DMS114 treated with DMSO at 0.1 percent for 48 hours (cell line): ENCODE measurements at regions not wholly inside any gene's neighbourhood (a gene's known extent, or its start where the extent isn't known, plus 50 kb on each side); places are given as distances from the start of the nearest gene placed in this dataset.

Source experiments
- DNase-seq: peaks from one replicate; lab custom pipeline; 2025; ENCODE audit not compliant: unreplicated experiment; lab: John Stamatoyannopoulos, UW

DNA sequence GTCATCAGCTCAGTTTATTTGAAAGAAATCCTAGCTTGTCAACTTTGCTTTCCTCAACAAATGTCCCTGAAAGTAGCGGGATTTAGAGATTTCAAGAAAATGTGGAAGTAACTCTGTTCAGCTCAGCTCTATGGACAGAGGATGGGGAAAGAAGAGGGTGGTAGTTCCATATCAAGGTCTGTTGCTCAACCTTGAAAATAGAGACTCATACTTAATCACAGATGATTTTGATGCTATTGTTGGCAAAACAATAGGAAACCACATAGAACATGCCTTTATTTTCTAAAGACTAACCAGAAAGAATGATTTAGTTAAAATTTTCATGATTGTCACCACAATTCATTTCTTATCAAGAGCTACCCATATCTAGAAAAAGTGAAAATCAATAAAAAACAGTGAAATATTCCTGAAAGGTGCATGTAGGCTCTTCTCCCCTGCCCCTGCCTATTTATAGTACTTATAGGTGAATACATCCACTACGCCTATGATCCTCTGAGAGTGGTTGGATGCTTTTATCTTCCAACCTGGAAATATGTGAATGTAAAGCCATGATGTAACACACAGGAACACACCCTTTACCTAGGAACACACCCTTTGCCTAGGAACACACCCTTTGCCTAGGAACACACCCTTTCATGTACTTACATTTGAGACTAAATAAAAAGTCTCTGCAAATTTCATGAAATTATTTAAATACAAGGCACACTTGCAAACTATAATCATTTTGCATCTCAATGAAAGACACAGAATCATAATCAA, 65.8 kb downstream of the ETAA1 start:
- no peak for DNase-seq

DNA sequence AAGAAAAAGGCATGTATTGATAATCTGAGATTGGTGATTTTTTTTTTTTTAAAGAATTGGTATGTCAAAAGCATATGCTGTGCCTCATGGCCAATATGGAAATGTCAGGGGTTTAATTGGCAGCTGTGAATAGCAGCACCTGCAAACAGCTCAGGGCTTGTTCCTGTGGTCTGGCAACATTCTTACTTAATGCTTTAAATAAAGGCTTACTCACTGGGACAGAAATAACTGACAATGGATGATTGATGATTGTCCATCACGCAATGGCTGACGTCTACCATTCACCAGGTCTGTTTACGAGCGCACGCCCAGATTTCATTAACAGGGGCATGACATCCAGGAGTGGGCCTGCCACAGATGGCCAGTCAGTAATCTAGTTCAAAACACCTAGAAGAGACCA, 66.7 kb downstream of the ETAA1 start:
- DNase-seq: no peak

DNA sequence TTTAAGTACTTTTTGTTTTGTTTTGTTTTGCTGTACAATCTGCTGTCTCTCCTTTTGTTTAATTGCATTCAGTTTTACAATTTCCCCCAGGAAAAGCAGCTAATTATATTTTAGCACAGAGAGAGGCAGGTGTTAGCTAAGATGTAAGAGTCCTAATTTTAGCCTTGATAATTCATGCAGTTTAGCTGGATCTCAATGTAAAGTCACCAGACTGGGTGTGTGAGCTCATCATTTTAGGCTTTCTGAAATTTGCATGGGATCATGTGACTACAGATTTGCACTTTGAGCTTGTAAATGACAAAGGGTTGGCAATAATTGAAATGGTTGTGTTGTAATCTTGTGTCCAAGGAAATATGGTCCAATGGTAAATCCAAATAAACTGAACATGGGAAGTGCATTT, 68.5 kb downstream of the ETAA1 start:
- DNase-seq: no peak

DNA sequence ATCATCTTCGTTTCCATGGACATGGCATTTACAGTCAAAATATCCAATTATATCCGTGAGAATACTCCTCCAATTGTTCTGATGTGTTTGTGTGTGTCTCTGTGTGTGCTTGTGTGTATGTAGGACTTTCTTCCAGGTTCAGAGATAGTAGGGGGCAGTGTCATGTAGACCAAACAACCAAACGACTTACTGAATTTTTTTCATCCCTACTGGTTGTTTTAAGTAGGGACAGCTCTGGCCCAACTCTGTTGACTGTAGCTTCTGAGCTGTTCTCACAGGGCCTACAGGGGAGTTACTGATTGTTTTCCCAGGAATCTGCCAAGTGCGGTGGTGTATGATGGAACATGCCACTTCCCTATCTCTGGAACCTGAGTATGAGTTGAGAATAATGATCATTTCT, 69.6 kb downstream of the ETAA1 start:
- no peak for DNase-seq

DNA sequence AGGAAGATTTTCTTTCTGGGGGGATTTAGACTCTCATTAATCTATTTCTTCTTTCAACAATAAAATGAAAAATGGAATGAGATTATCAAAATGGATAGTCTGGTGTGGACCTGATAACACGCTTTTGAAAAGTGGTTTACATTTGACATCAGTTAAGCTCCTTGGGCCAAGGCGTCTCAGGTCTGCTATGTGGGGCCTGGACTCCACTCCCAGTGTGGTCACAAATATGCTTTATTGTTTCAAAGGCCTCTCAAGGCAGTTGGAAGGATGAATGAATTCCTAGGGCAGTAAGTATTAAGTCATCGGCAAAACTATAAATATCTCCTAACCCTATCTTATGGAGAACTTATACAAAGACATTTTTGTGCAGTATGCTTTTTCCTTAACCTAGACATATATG, 74.5 kb downstream of the ETAA1 start:
- no peak for DNase-seq

DNA sequence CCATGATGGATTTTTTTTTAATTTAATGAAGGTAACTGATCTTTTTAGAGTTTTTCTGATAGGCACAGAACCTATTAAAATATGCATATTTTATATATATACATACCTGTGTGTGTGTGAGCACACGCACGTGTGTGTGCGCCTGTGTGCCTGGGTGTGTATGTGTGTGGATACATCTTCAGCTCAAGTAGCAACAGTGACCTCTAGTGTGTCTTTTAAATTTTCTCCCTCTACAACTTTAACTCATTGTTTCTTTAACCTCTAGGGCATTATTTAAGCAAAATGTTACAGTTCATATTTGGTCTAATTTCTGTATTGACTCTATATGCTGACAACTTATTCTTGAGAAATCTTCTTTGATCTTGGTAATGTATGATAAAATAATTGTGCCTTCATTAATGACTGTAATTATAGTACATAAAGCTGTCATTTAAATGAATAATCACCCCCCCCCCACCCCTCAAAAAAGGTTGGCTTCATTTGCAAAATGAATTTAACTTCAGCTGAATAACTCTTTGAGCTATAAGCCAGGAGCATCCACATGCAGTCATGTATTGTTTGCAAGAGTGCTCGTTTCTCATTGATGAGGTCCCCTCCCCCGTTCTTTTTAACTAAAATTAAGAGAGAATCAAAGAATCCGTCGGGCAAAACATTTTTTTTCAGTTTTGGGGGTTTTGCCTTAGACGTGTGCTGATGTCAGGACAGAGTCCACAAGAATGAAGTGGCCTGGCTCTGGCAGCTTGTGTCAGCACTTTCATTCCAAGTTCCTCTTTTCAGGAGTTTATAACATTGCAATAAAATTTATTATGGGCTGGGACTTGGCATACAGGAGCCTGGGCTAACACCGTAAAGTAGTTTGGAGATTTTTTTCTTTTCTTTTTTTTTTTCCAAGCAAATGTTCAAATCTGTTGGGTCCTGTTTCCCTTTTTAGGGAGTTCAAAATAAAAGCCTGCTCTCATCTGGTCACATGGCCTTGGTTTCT, 80.0 kb downstream of the ETAA1 start:
- peak; percentile 67 for DNase-seq

DNA sequence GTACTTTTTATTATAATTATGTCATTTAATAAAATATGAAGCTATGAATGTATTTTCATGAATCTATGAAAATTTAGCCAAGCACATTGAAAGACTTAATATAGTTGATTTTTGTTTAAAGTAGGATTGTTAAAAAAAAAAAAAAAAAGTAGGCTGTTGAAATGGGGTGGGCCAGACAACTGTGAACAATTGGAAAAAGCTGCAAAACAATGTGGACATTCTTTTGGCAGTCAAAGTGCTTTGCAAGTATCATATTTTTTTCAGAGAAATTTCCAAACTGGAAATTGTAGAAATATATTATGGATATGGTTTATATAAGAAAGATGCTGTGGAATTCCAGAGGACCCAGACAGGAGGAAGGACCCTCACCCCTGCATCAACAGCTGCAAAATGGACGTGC, 82.1 kb downstream of the ETAA1 start:
- no peak for DNase-seq

DNA sequence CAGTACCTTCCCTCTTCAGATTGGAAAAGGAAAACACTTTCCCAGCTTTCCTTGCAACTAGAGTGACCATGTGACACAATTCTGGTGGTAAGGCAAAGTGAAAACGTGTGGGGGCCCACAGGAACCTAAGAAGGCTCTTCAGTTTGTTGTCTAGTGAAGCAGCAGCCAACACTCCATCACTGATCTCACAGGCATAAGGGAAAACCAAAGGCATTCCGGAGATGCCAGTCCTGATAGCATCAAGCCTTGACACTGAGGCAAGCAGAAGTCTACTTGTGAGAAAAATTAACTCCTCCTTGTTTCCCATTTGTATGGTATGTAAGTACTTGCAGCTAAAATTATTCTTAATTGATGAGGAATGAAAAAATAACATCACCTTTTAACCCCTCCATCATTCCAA, 88.3 kb downstream of the ETAA1 start:
- no peak for DNase-seq

DNA sequence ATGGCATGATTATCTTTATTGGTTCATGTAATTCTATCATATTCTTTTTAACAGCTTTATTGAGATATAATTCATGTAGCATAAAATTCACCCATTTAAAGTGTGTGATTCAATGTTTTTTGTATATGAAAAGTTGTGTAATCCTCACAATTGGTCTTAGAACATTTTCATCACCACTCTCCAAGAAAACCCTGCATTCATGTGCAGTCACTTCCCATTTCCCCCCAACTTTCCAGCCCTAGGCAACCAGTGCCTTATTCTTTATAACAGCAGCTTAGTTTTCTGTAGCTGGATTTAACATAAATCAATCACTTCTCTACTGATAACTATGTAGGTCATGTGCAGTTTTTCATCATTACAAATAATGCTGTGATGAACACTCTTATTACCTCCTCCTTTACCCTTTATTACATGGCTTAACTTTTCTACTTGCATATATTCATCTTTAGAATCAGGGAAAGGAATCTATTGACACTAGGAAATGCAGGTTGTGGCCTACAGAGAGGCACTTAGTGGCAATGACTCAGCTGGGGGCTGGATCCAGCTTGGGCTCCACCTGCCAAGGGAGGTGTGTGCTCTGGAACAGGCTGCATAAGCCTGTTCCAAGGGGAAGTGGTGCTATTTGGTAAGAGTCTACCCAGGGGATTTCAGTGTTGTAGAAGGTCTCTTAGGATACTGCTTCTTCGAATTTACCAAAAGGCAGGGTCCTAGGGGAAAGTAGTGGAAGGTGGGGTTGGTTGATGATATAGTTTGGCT, 89.1 kb downstream of the ETAA1 start:
- DNase-seq: no peak

DNA sequence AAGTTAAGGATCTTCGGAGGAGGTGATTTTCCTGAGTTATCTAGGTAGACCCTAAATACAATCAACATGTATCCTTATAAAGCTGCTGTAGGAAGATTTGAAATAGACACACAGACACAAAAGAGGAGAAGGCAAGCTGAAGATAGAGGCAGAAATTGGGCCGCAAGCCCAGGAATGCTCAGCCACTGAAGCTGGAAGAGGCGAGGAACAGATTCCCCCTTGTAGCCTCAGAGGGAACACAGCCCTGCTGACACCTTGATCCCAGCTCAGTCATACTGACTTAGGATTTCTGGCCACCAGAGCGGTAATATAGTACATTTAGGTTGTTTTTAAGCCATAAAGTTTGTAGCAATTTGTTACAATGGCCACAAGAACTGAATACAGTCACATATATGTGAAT, 90.9 kb downstream of the ETAA1 start:
- DNase-seq: no peak

DNA sequence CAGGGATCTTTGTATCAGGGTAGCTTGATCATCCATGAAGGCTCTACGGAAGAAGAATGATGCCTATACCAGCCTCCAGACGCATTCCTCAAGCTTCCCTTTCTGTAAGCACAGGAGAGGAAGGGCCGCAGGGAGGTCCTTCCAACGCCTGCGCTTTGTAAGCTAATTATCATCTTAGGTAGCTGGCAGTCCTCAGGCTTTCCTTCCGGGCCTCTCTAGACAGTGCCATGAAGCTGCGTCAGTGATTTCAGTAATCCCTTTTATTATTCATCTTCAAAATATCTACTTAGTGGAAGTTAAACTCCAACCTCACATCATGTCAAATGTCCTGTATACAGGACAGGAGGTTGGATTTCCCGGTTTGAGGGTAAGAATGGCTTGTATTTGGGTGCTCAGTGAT, 92.3 kb downstream of the ETAA1 start:
- DNase-seq: no peak

DNA sequence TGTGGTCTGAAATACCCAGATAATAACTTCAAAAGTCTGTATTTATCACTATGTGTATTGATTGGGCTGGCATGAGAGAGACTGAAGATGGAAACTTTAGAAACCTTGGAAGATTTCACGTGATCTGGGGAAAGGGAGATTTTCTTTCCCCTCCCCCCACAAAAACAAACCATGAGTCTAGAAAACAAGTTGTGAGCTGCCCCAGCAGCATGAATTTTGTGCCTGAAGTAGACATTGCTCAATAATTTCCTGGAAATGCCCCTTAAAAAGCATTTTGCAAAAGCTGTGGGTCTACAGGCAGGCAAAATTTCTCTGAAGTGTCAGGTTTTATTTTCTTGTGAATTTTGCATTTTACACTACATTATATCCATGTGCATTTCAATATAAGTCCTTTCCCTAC, 101.8 kb downstream of the ETAA1 start:
- DNase-seq: no peak

DNA sequence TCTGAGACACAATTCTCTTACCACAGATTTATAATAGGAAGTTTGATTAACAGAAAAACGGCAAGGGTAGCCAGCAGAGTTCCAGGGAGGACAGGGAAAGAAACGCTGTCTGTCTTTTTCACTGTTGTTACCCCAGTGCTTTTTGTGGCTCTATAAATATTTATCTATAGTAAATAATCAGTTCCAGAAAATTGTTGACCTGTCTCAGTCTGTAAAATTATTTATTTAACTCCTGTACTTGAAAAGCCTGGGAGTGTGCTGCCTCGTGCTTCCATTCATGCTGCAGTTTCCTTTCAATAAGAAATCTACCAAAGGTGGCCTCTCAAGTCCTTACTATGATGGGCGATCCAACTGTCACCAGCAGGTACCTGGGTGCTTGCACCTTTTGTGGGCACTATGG, 102.9 kb downstream of the ETAA1 start:
- no peak for DNase-seq

DNA sequence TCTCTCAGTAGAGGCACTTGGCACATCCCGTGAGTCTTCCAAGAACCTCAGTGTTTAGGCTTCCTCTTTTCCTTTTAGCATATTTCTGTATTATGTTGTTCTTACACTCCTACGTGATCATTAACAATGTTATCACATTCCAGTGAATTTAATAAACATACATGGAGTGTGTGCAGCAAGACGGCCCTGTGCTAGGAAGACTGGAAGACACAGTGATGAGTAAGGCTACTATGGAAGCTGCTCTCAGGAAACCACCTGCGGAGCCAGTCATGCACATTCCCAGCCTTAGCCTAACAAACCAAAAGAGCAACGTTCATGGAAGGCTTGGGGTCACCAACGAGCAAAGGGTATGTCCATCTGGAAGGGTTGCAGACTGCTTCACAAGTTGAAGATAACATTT, 103.4 kb downstream of the ETAA1 start:
- no peak for DNase-seq

DNA sequence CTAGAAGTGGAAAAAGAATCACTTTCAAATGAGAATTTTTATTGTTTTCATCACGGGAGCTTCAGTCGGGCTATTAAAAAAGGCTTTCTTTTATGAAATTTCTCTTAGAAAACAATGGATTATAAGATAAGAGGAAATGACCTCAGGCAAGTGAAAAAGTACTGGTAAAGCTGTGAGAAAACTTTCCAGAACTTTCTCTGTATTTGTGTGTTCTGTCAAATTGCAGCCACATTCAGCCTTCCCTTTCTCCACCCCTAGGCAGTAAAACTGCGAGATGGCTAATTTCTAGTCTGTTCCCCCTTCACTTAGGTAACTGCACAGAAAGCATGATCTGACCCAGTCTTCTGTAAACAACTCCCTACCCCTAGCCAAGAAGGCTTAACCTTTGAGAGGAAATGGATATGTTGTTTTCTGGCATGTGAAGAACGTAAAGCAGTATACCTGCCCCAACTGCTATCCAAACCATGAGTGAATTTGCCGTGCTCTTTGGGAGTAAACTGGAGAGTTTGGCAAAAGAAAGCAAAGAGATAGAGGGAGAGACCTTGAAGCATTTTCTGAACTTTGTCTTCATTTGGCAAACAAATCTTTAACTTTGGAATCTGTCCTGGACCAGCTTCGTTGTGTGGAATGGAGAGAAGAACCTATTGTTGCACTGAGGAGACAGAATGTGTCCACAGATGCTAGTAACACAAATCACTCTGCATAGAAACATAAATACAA, 105.4 kb downstream of the ETAA1 start:
- no peak for DNase-seq

DNA sequence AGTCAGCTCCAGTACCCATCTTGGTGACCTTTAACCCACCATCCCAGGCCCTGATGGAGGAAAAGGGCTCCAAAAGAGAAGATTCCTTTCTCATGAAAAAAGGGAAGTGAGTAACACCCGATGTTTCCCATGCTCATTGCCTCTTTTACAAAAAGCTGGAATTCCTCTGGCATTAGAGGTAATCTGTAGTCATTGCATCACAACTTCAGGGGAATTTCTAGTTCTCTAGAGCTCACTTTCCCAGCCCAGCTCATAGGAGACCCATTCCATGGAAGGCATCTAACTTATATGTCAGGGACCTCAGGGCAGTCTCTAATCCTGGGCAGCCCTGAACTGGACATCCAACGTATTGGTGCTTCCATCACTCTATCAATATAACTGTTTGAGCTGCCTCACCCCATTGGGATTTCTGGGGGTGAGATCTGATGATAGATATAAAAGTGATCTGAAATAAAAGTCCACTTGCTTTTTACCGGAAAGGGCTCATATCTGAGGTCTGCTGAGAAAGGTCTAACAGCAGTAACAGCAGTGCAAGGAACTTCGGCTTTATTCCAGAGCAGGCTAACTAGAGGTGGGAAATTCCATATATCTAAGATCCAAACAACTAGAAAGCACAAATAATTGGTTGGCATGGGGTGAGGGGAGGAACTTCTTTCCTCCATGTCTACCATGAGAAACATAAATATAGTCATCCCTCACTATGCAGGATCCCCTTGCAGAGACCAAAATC, 106.1 kb downstream of the ETAA1 start:
- no peak for DNase-seq

DNA sequence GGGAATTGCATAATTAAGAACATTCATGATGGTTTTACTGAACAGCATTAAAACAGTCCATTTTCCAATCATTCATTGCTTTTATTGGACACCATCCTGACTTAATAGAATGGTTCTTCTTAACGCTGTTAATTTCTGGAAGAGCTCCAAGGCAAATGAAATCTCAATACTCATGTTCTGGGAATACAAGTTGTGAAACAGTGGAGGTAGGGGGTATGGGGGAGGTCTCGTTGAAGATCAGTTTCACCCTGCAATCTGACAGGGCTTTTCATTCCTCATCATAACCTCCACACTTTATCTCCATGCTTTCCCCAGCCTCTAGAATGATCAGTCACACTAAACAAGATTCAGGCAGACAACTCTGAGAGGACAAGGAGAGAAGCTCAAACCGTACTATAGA, 113.6 kb downstream of the ETAA1 start:
- no peak for DNase-seq

DNA sequence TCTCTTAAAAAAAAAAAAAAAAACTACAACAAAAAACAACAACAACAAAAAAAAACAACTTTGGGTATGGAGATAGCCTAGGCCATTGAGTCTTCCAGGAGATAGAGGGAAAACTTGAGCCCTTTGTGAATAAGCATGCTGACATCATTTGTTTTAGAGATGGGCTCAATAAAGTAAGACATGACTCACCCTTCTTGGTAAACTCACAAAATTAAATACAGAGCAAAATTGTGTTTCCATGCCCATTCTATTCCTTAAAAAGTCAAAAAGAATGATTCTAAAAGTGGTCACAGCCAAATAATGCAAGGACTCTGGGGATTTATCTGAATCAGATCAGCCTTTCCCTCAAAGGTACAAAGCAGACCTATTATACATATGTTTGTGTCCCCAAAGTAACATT, 117.4 kb downstream of the ETAA1 start:
- DNase-seq: no peak

DNA sequence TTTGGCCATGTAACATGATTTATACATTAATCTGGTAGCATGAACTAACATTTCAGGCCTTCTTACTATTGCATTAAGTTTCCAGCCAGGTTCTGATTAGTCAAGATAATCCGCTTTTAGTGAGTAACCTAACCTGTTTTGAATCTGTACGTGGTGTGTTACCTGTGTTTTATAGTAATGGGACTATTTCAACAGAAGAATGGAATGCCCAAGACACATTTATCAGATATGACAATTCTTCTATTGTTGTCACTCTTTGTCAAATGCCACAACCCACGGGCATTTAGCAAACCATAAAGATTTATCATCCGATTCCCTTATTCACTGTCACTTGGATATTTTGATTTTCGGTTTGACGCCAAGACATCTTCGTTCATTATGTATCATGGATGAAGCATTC, 117.9 kb downstream of the ETAA1 start:
- no peak for DNase-seq

DNA sequence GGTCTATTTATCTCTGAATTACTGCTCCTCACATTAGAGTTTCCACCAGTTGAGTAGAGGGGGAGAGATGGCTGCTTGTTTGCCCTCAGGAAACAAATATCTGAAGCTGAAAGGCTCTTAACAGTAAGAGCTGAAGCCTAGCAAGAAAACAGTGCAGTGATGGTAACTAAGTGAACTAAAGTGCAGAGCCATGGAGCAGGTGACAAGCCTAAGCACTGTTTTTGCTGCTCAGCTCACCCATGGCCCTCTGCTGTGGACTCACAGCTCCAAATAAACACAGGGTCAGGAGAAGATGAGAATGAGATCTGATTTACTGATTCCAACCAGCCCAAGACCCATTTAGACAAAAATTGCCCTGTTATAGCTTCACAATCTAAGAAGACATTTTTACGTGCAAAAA, 118.4 kb downstream of the ETAA1 start:
- DNase-seq: no peak
